Hepatocyte (in vitro differentiated cells): ENCODE measurements at regions not wholly inside any gene's neighbourhood (a gene's known extent, or its start where the extent isn't known, plus 50 kb on each side); places are given as distances from the start of the nearest gene placed in this dataset.

Source experiments
- DNase-seq: peaks from one replicate; pipeline ENCODE4 v3.0.0-alpha.2; 2016; ENCODE audit warnings: low spot score
- H2AFZ ChIP-seq: fragments of 200-600 bp; sonication (generic); 2 replicates; pipeline ENCODE4 v1.6.0; 2016; ENCODE audit warnings: antibody characterized with exemption, mild to moderate bottlenecking
- H3K27ac ChIP-seq: fragments of 200-600 bp; sonication (generic); 2 replicates; pipeline ENCODE4 v1.5.1; 2016; ENCODE audit warnings: mild to moderate bottlenecking
- H3K27me3 ChIP-seq: fragments of 200-600 bp; sonication (generic); 2 replicates; pipeline ENCODE4 v1.6.1; 2016
- H3K36me3 ChIP-seq: fragments of 200-600 bp; sonication (generic); replicated peaks from 2 replicates; pipeline ENCODE4 v1.5.1; 2016; ENCODE audit warnings: low read depth; ENCODE audit not compliant: insufficient read depth
- H3K4me1 ChIP-seq: fragments of 200-600 bp; sonication (generic); 2 replicates; pipeline ENCODE4 v1.5.1; 2016; ENCODE audit warnings: mild to moderate bottlenecking, moderate library complexity; ENCODE audit not compliant: insufficient read depth
- H3K4me2 ChIP-seq: fragments of 200-600 bp; sonication (generic); 2 replicates; pipeline ENCODE4 v1.6.0; 2016
- H3K4me3 ChIP-seq: fragments of 200-600 bp; sonication (generic); 2 replicates; pipeline ENCODE4 v1.5.1; 2016; ENCODE audit warnings: mild to moderate bottlenecking
- H3K79me2 ChIP-seq: fragments of 200-600 bp; sonication (generic); 2 replicates; pipeline ENCODE4 v1.6.0; 2017; ENCODE audit warnings: mild to moderate bottlenecking
- H3K9me2 ChIP-seq: fragments of 200-600 bp; sonication (generic); replicated peaks from 2 replicates; pipeline ENCODE4 v1.6.0; 2017; ENCODE audit warnings: mild to moderate bottlenecking; ENCODE audit not compliant: insufficient read depth
- H3K9me3 ChIP-seq: fragments of 200-600 bp; sonication (generic); 2 replicates; pipeline ENCODE4 v1.5.1; 2016; ENCODE audit warnings: low read depth, mild to moderate bottlenecking
- H4K20me1 ChIP-seq: fragments of 200-600 bp; sonication (generic); 2 replicates; pipeline ENCODE4 v1.6.0; 2016; ENCODE audit warnings: mild to moderate bottlenecking; ENCODE audit not compliant: insufficient read depth, poor library complexity, severe bottlenecking
- CTCF ChIP-seq: fragments of 200-600 bp; sonication (generic); IDR thresholded peaks from 2 replicates; pipeline ENCODE4 v1.5.1; 2016; ENCODE audit warnings: antibody characterized with exemption, mild to moderate bottlenecking; ENCODE audit not compliant: poor library complexity
- EZH2 ChIP-seq: fragments of 200-600 bp; sonication (generic); IDR thresholded peaks from 2 replicates; pipeline ENCODE4 v1.6.1; 2016; ENCODE audit warnings: antibody characterized with exemption, mild to moderate bottlenecking, borderline replicate concordance
- EZH2phosphoT487 ChIP-seq: fragments of 200-600 bp; sonication (generic); IDR thresholded peaks from one replicate; pipeline ENCODE4 v1.6.1; 2018; ENCODE audit warnings: antibody characterized with exemption, mild to moderate bottlenecking, low read depth, moderate library complexity; ENCODE audit not compliant: unreplicated experiment, severe bottlenecking
- WGBS: methylation state at CpG from one replicate; pipeline ENCODE4 v1.1.6; 2016; ENCODE audit warnings: low lambda C conversion rate; ENCODE audit errors: missing lambda C conversion rate; 5-methylcytosine and 5-hydroxymethylcytosine counted together

GRCh38 chr2:18848646-18849045, 259.3 kb upstream of the NT5C1B start:
- Histone ChIP-seq H3K9me3 (no peaks in the 10 kb centered on the region), H3K36me3 (no peaks in the 10 kb centered on the region), H3K9me2 (no peaks in the 10 kb centered on the region), H3K4me3 (no peak overlapping the region), H3K27ac (no peak overlapping the region), H4K20me1 (no peaks in the 10 kb centered on the region), H2AFZ (no peak overlapping the region), H3K79me2 (no peaks in the 10 kb centered on the region), H3K27me3 (no peaks in the 10 kb centered on the region), H3K4me1 (no peaks in the 10 kb centered on the region), H3K4me2 (no peak overlapping the region)
- DNase-seq = no peak
- TF ChIP-seq EZH2phosphoT487 = no peak
- no peak for TF ChIP-seq CTCF

- Histone ChIP-seq H3K4me3 (no peak overlapping the region), H3K9me2 (no peaks in the 10 kb centered on the region), H3K9me3 (no peaks in the 10 kb centered on the region), H3K4me1 (no peaks in the 10 kb centered on the region), H3K79me2 (no peaks in the 10 kb centered on the region), H3K27me3 (no peaks in the 10 kb centered on the region), H4K20me1 (no peaks in the 10 kb centered on the region), H2AFZ (no peak overlapping the region), H3K36me3 (no peaks in the 10 kb centered on the region), H3K4me2 (no peak overlapping the region), H3K27ac (no peak overlapping the region)
- TF ChIP-seq EZH2phosphoT487 = no peak
- TF ChIP-seq EZH2 = no peak
- TF ChIP-seq CTCF = no peak
- WGBS = 90% methylated on average over 2 of the region's 2 CpGs
- no peak for DNase-seq
Observed at GRCh38 chr2:18845854-18846445, 256.6 kb upstream of the NT5C1B start.

- DNase-seq = no peak
Observed at GRCh38 chr2:18842836-18843235, 253.5 kb upstream of the NT5C1B start.

More at GRCh38 chr2:18842836-18843235, 253.5 kb upstream of the NT5C1B start:
- WGBS = 46% methylated on average over 5 of the region's 5 CpGs
- no peak overlapping the region for H3K27ac ChIP-seq
- no peaks in the 10 kb centered on the region for H3K36me3 ChIP-seq
- no peaks in the 10 kb centered on the region for H3K4me1 ChIP-seq
- no peaks in the 10 kb centered on the region for H3K9me2 ChIP-seq
- no peaks in the 10 kb centered on the region for H4K20me1 ChIP-seq
- H2AFZ ChIP-seq = no peak overlapping the region
- TF ChIP-seq CTCF = no peak
- TF ChIP-seq EZH2phosphoT487 = no peak
- TF ChIP-seq EZH2 = no peak
- no peak overlapping the region for H3K4me3 ChIP-seq
- H3K27me3 ChIP-seq = no peaks in the 10 kb centered on the region
- no peaks in the 10 kb centered on the region for H3K79me2 ChIP-seq
- no peaks in the 10 kb centered on the region for H3K9me3 ChIP-seq
- H3K4me2 ChIP-seq = no peak overlapping the region
